ENCODE measurements at regions not wholly inside any gene's neighbourhood (a gene's known extent, or its start where the extent isn't known, plus 50 kb on each side); places are given as distances from the start of the nearest gene placed in this dataset.
A peak's percentile ranks its signal among the peaks of the same experiment; 100 is the strongest.
"Not testable (repeated sequence)": the region's sequence is repeated elsewhere in the genome, so short reads cannot be mapped to it uniquely, and the experiment has no call there.

GRCh38 chr1:30365596-30365995 lies 357.8 kb downstream of the MATN1 start:
- DNase-seq (ENCODE audit: low read depth in 2 of 2) = no peak

DNA sequence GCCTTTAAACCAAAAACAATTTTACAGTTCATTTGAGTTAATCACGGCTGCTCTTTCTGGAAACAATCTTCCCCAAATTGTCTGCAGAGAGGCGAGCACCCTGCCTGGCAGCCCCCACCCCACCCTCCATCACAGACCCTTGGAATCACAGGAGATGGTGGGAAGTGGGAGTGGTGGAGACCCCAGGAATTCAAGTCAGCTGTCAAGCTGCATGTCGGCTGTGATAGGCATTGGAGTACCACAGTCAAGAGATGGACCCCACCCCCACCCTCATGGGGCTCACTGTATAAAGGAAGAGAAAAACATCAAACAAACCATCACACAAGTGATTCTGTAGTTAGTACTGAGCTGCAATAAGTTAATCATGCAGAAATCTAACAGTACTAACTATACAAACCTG lies 360.4 kb downstream of the MATN1 start:
- DNase-seq (ENCODE audit: low read depth in 2 of 2) = no peak

GRCh38 chr1:30362603-30362990 lies 360.8 kb downstream of the MATN1 start:
- no peak for DNase-seq (ENCODE audit: low read depth in 2 of 2)

- not testable (repeated sequence) for DNase-seq (ENCODE audit: low read depth in 2 of 2)
Measured at GRCh38 chr1:30361890-30362602, 361.3 kb downstream of the MATN1 start.

GRCh38 chr1:30360753-30361152 lies 362.6 kb downstream of the MATN1 start:
- no peak for DNase-seq (ENCODE audit: low read depth in 2 of 2)

DNA sequence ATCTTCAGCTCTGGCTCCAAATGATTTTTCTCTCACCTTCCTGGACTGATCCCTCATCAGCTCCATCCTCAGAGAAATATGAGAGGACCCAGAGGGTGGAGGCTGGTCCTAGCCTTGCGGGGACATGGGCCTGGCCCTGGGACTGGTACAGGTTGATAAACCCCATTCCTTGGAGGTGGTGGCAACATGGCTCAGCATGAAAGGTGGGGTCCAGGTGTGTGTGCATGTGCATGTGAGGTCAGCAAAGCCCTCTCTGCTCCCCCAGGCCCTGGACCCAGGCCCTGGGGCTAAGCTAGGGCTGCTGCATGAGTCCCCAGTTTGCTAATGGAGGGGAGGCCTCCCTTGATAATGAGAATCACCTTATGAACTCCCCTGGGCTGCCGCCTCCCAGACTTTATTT lies 363.1 kb downstream of the MATN1 start:
- no peak for DNase-seq (ENCODE audit: low read depth in 2 of 2)

- DNase-seq (ENCODE audit: low read depth in 2 of 2) = no peak
Measured at GRCh38 chr1:30359539-30360220, 363.7 kb downstream of the MATN1 start.

GRCh38 chr1:30358500-30358899 lies 364.9 kb downstream of the MATN1 start:
- DNase-seq (ENCODE audit: low read depth in 2 of 2) = no peak

DNA sequence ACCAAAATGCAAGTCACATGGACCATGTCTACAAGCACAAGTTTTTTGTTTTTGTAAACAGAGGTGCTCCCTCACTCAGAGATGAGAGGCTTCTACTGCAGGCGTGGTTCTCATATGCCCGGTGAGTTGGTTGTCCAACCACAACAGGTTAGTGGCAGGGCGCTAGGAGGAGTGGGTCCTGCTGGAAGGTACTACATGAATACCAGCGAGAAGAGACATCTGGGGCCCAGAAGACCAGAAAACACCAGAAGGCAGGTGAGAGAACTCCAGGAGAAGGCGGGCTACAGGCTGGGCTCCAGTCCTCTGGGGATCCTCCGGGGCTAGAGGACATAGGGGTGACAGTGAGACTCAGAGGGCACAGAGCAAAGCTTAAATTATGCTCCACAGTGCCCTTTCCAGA lies 366.5 kb downstream of the MATN1 start:
- DNase-seq (ENCODE audit: low read depth in 2 of 2) = no peak

- no peak for DNase-seq (ENCODE audit: low read depth in 2 of 2)
Measured at GRCh38 chr1:30354410-30354809, 369.0 kb downstream of the MATN1 start.

DNA sequence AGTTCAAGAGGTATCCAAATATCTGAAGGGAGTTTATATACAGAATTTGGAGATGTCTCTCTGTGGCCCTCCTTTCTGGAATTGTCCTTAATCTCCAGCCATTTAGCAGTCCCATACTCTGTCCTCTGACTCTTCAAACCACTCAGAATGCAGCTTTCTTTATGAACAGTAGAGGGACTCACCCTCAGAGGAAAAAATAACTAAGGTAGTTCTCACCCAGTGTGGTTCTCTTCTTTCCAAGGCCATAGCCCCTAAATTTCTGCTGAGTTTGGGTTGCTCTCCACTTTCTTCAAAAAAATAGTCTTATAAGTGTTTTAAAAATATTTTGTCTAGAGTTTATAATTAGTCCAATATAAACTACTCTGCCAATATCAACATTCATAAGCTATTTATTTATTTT lies 369.7 kb downstream of the MATN1 start:
- DNase-seq (ENCODE audit: low read depth in 2 of 2) = peak in 1 of 2 donors; percentile 3

DNA sequence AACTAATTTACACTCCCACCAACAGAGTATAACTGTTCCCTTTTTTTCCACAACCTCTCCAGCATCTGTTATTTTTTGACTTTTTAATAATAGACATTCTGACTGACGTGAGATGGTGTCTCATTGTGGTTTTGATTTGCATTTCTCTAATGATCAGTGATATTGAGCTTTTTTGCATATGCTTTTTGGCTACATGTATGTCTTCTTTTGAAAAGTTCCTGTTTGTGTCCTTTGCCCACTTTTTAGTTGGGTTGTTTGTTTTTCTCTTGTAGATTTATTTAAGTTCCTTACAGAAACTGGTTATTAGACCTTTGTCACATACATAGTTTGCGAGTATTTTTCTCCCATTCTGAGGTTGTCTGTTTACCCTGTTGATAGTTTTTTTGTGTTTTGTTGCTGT lies 375.2 kb downstream of the MATN1 start:
- DNase-seq (ENCODE audit: low read depth in 2 of 2) = no peak

GRCh38 chr1:30345491-30346130 lies 377.8 kb downstream of the MATN1 start:
- DNase-seq (ENCODE audit: low read depth in 2 of 2) = no peak

DNA sequence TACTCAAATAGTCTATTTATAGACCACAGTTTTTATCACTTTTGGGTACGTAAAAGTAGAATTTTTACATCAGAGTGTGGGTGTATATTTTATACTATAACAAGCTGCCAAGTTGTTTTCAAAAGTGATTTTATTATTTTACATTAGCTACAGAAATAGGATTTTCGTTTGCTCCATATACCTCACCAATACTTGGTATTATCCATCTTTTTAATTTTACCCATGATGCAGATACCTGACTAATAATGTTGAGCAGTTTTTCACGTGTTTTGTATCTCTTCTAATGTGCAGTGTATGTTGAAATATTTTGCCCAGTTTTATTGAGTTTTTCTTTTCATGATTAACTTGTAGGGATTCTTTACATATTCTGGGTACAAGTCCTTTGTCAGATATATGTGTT lies 379.8 kb downstream of the MATN1 start:
- no peak for DNase-seq (ENCODE audit: low read depth in 2 of 2)

DNA sequence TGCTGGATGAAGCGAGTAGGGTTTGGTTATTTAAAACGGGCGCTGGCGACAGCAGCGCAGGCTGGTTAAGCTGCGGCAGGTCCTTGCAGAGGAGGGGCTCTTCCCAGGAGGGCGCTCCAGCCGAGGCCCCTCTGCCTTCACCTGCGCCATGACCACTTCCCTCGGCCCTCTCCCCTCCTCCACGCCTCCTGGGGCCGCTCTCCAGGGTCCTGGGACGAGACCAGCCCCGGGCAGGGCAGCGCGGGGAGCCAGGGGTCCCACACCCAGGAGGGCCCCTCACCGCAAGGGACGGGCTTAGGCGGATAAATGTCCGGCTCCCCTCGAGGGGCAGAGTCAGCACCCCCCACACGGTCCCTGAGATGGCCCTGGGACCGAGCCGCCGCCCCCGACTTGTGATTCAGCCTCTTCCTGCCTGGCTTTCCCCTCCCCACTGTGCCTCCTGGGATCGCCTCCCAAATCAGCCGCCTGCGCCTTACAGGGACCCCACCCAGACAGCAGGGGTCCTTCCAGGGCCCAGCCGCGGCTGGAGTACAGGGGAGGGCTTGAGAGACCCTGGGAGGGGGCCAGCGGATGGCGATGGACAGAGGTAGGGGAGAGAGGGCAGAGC lies 380.7 kb downstream of the MATN1 start:
- DNase-seq (ENCODE audit: low read depth in 2 of 2) = no peak

- DNase-seq (ENCODE audit: low read depth in 2 of 2) = no peak
Measured at GRCh38 chr1:30340934-30341333, 382.5 kb downstream of the MATN1 start.

DNA sequence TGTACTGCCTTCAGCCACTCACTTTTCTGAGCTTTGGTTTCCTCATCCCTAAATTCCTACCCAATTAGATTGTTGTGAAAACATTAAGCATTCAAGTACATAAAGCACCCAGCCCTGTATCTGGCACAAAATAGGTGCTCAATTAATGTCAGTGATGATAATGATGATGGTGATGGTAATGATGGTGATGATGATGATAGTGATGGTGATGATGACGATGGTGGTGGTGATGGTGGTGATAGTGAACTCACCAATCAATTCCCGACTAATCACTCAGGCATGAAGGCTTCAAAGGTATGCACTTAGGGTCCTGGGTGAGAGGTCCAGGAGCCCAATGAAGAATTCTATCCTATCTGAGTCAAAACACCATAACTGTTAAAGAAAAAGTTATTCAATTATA lies 383.5 kb downstream of the MATN1 start:
- no peak for DNase-seq (ENCODE audit: low read depth in 2 of 2)

GRCh38 chr1:30338765-30339164 lies 384.6 kb downstream of the MATN1 start:
- no peak for DNase-seq (ENCODE audit: low read depth in 2 of 2)

DNA sequence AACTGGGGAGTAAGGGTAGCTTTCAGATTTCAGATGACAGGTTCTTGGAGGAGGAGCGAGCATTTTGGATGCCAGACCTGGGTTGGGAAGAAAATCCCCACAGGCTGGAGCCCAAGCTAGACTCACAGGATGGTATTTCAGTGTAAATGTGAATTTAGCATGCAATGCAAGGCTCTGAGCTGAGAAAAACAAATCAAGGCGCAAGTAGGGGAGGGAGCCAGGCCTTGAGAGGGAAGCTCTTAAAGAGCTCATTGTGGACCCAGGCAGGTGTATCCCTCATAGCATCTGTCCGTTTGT lies 386.1 kb downstream of the MATN1 start:
- no peak for DNase-seq (ENCODE audit: low read depth in 2 of 2)

DNA sequence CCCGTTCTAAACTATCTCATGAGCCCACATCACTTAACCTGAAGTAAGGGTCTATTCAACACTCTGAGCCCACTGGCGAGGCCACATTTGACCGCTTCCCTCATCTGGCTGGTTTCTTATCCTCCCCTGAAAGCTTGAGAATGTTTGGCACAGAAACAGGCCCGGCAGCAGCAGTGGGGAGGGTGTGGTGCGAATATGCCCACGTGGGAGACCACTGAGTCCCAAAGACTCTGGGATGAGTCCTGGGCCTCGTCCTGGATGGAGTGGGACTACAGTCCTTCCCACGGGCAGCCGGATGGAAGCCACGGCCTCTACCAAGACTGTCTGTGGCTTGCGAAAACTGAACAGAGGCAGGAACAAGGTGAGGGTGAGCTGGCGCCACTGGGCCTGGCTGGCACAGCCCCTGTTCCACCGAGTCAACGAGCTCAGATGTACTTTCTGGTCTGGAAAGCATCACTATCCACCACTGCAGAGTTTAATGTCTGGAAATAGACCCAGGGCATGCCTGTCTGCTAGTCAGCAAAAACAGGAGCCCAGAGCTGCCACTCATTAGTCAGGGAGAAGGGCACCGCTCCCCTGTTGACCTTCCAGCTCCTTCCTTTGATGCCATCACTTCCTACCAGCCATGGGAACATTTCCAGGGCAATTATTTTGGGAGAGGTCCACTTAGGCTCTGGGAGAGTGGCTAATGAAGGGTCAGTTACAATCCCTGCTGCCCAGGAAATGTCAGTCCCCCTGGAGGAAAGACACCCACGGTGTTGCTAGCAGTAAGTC lies 386.6 kb downstream of the MATN1 start:
- no peak for DNase-seq (ENCODE audit: low read depth in 2 of 2)

GRCh38 chr1:30335997-30336390 lies 387.4 kb downstream of the MATN1 start:
- DNase-seq (ENCODE audit: low read depth in 2 of 2) = no peak

DNA sequence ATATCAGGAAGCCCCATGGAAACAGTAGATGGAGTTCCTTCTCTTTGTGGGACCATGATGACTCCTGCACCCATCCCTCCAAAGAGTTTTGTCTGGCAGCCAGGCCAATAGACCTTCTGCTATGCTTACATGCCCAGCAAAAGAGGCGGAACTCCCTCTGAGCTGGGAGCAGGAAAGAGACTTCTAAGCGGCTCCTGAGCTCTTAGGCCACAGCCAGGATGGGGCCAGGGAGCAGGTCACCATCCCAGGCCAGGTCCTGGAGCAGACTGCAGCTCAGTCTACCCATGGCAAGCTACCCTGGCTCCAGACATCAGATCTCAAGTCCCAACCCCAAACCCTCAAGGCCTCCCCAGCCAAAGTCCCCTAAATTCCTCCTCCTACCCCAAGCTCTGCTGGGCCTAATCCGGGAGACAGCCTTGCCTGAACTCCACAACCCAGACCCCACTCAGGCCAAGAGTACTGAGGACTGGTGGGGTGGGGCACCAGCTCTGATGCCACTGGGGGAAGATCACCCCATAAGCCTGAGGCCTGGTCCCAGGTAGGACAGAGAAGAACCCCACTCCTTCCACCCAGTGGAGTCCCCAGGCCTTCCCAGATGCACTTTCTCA lies 387.9 kb downstream of the MATN1 start:
- no peak for DNase-seq (ENCODE audit: low read depth in 2 of 2)

All from lung microvascular endothelial cell (primary cell).